ENCODE measurements at regions not wholly inside any gene's neighbourhood (a gene's known extent, or its start where the extent isn't known, plus 50 kb on each side); places are given as distances from the start of the nearest gene placed in this dataset.

DNA sequence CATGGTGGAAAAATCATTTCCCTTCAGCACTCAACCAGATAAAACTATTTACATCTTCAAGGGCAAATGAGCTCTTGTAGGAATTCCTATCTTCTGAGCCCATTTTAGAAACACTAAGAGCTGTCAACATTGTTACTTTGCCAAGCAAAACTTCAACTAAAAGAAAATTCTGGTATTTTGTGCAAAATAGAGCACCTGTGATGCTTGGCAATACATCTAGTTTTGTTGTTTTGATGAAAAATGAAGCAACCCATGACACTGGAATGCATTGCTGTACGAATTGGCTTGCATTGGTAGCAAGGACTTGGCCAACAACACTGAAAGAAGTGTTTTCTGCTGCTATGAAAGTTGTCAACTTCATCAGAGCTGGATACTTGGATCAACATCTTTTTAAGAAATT is 194.4 kb downstream of the COX18 start:
- no peak for TF ChIP-seq POLR2A (IDR thresholded peaks at IDR 0.05)
- TF ChIP-seq, protein P1, sequence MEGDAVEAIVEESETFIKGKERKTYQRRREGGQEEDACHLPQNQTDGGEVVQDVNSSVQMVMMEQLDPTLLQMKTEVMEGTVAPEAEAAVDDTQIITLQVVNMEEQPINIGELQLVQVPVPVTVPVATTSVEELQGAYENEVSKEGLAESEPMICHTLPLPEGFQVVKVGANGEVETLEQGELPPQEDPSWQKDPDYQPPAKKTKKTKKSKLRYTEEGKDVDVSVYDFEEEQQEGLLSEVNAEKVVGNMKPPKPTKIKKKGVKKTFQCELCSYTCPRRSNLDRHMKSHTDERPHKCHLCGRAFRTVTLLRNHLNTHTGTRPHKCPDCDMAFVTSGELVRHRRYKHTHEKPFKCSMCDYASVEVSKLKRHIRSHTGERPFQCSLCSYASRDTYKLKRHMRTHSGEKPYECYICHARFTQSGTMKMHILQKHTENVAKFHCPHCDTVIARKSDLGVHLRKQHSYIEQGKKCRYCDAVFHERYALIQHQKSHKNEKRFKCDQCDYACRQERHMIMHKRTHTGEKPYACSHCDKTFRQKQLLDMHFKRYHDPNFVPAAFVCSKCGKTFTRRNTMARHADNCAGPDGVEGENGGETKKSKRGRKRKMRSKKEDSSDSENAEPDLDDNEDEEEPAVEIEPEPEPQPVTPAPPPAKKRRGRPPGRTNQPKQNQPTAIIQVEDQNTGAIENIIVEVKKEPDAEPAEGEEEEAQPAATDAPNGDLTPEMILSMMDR (IDR thresholded peaks at IDR 0.05 in 4 of 5, conservative IDR thresholded peaks at IDR 0.05 in 1 of 5) = no peak

Data from gastrocnemius medialis (tissue), 4 donors.